ENCODE measurements at regions not wholly inside any gene's neighbourhood (a gene's known extent, or its start where the extent isn't known, plus 50 kb on each side); places are given as distances from the start of the nearest gene placed in this dataset.

DNA sequence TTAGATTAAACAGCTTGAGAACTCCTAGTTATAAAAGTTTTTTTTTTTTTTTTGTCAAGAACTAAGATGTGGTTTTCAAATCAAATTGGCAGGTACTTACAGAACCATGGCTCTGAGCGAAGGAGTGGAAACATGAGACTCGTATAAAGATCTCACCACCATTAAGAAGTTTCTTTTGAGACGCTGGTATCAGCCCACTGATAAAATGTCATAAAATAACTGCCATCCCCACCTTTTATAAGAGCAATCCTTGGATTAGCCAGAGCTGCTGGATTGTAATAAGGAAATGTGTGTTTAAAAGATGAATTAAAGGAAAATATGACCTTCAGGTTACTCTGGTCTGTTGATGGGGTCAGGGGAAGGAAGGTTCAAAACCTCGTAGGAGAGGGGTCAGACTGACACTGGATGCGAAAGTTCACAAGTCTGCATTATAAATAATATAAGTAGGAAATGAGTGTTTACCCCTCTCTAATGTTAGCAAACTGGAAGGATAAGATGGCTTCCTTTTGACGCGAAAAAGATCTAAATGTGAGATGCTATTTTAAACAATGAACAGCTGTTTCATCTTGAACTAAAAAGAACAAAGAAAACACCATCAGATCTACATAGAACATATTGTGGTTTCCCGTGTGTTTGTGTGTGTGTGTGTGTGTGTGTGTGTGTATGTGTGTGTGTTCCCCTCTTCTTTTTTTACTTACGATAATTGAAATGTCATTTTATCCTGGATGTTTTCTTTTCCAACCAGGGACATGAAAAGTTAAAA, 386.8 kb upstream of the JAG1 start:
- TF ChIP-seq, protein P1, sequence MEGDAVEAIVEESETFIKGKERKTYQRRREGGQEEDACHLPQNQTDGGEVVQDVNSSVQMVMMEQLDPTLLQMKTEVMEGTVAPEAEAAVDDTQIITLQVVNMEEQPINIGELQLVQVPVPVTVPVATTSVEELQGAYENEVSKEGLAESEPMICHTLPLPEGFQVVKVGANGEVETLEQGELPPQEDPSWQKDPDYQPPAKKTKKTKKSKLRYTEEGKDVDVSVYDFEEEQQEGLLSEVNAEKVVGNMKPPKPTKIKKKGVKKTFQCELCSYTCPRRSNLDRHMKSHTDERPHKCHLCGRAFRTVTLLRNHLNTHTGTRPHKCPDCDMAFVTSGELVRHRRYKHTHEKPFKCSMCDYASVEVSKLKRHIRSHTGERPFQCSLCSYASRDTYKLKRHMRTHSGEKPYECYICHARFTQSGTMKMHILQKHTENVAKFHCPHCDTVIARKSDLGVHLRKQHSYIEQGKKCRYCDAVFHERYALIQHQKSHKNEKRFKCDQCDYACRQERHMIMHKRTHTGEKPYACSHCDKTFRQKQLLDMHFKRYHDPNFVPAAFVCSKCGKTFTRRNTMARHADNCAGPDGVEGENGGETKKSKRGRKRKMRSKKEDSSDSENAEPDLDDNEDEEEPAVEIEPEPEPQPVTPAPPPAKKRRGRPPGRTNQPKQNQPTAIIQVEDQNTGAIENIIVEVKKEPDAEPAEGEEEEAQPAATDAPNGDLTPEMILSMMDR (IDR thresholded peaks at IDR 0.05; ENCODE audit: unreplicated experiment in 3 of 3), result no peak
- Mint-ChIP-seq H3K27me3 (ENCODE audit: low read depth) (no peaks in the 10 kb centered on the region), H3K27ac (peak overlapping the region; percentile 77 to 86 (median 85)), H3K4me3 (peak overlapping the region in 1 of 3 experiments; percentile 19), H3K36me3 (ENCODE audit: low read depth) (no peaks in the 10 kb centered on the region), H3K4me1 (peaks cover 12% of the 10 kb centered on the region), H3K9me3 (no peaks in the 10 kb centered on the region)

DNA sequence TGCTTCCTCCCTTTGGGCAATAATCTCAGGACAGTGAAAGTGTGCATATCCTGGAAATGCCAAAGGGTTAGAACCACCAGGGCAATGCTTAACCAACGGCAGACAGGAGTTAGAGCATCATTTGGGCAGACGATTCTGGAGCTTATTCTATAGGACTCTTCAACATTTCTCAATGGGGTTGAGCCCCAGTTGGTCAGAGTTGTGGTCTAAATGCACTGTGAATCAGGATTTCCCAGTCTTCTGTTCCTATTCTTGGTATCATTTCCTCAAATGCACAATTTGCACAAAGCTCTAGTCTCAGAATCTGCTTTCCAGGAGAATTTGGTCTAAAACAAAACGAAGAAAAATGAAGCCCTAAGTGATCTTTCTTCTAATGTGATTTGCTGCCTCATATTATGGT, 389.6 kb upstream of the JAG1 start:
- Mint-ChIP-seq H3K27ac (no peak overlapping the region), H3K9me3 (no peaks in the 10 kb centered on the region), H3K4me1 (peaks cover 26% of the 10 kb centered on the region), H3K36me3 (ENCODE audit: low read depth) (no peaks in the 10 kb centered on the region), H3K4me3 (no peak overlapping the region), H3K27me3 (ENCODE audit: low read depth) (no peaks in the 10 kb centered on the region)
- TF ChIP-seq, protein P1 (IDR thresholded peaks at IDR 0.05; ENCODE audit: unreplicated experiment in 3 of 3), result no peak

DNA sequence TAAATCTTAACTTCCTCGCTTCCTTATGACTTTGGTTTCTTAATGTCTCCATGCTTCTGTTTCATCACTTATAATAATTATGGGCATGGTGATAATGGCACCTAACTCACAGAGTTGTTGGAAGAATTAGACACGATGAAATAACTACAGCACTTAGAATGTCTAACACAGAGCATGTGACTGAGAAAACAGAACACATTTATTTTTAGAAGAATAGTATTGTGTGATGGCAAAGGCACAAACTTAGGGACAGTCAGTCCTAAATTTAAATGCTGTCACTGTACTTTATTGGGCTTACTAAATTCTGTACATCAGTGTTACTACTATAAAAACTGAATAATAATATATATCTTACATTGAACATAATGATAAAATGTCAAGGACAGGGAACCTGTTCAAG, 391.1 kb upstream of the JAG1 start:
- TF ChIP-seq, protein P1 (IDR thresholded peaks at IDR 0.05; ENCODE audit: unreplicated experiment in 3 of 3), result no peak
- H3K4me3 Mint-ChIP-seq, result no peak overlapping the region
- no peak overlapping the region for H3K27ac Mint-ChIP-seq
- no peaks in the 10 kb centered on the region for H3K9me3 Mint-ChIP-seq
- H3K4me1 Mint-ChIP-seq, result peaks cover 27% of the 10 kb centered on the region
- H3K27me3 Mint-ChIP-seq (ENCODE audit: low read depth), result no peaks in the 10 kb centered on the region
- no peaks in the 10 kb centered on the region for H3K36me3 Mint-ChIP-seq (ENCODE audit: low read depth)

DNA sequence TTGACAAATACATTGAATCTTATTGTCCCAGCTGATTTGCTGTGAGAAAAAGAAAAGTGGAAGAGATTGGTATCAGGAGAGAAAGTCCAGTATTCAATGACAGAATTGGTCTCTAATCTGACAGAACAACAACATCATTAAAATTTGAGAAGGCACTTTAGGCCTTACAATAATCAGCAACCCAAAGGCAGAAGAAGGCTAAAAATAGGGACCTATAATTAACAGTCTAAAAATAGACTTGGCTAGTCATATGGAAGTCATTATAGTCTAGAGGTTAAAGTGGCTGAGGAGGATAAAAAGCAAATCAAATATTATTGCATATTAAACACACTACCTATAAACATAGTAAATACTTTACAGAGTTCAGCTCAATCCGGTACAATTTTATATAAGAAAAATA, 393.6 kb upstream of the JAG1 start:
- Mint-ChIP-seq H3K36me3 (ENCODE audit: low read depth) (no peaks in the 10 kb centered on the region), H3K4me3 (no peak overlapping the region), H3K4me1 (peaks cover 15% of the 10 kb centered on the region), H3K9me3 (peaks cover 11% of the 10 kb centered on the region), H3K27me3 (ENCODE audit: low read depth) (no peaks in the 10 kb centered on the region), H3K27ac (no peak overlapping the region)
- TF ChIP-seq, protein P1 (IDR thresholded peaks at IDR 0.05; ENCODE audit: unreplicated experiment in 3 of 3), result no peak

DNA sequence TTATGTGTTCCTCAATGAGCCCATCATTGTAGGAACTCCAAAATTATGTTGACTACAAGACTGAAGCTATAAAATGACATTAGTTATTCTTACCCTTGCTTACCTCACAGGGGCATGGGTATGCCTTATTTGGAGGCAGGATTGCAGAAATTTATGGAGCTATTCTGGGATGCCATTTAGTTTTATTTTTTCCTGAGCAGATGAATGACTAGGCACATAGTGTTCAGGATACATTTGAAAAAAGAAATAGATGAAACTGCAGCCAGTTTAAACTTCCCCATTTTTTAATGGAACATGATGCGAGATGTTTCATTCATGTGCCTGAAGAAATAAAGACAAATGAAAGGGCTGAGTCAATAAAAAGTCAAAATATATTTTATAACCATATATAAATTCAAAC, 399.2 kb upstream of the JAG1 start:
- Mint-ChIP-seq H3K27ac (no peak overlapping the region), H3K27me3 (ENCODE audit: low read depth) (no peaks in the 10 kb centered on the region), H3K4me3 (no peak overlapping the region), H3K4me1 (peaks cover 5% of the 10 kb centered on the region), H3K36me3 (ENCODE audit: low read depth) (no peaks in the 10 kb centered on the region), H3K9me3 (peaks cover 16% of the 10 kb centered on the region)
- TF ChIP-seq, protein P1 (IDR thresholded peaks at IDR 0.05; ENCODE audit: unreplicated experiment in 3 of 3), result no peak

Measured in nephron (organoid).